Keratinocyte (primary cell): ENCODE measurements at regions not wholly inside any gene's neighbourhood (a gene's known extent, or its start where the extent isn't known, plus 50 kb on each side); places are given as distances from the start of the nearest gene placed in this dataset.
A peak's percentile ranks its signal among the peaks of the same experiment; 100 is the strongest.

Experiments
- DNase-seq: peaks from one replicate; pipeline ENCODE4 v3.0.0-alpha.2; 2011; ENCODE audit warnings: low read depth, missing footprints, low spot score
- FAIRE-seq: peaks from 2 replicates; lab custom pipeline; 2011; peaks lifted over from hg19 to GRCh38; lab: Jason Lieb, UNC
- H2AFZ ChIP-seq: 2 replicates; pipeline ENCODE4 v1.6.0; 2012; ENCODE audit warnings: low read length, control low read depth, inconsistent platforms; ENCODE audit not compliant: control insufficient read depth
- H3K27ac ChIP-seq: 2 replicates; pipeline ENCODE4 v1.5.1; 2011; ENCODE audit warnings: low read length; ENCODE audit not compliant: control insufficient read depth, insufficient read depth
- H3K27me3 ChIP-seq: 3 replicates; pipeline ENCODE4 v1.6.0; 2011; ENCODE audit warnings: low read length; ENCODE audit not compliant: control insufficient read depth, insufficient read depth; ENCODE audit errors: extremely low read depth
- H3K36me3 ChIP-seq, 2 experiments: 2 replicates in 1 of 2; 3 replicates in 1 of 2; pipeline ENCODE4 v1.5.1; 2011; ENCODE audit warnings: low read length in 2 of 2, mild to moderate bottlenecking in 1 of 2; ENCODE audit not compliant: control insufficient read depth in 2 of 2, insufficient read depth in 2 of 2; ENCODE audit errors: extremely low read depth in 1 of 2
- H3K4me1 ChIP-seq: 3 replicates; pipeline ENCODE4 v1.5.1; 2011; ENCODE audit warnings: low read length; ENCODE audit not compliant: control insufficient read depth, insufficient read depth; ENCODE audit errors: extremely low read depth
- H3K4me2 ChIP-seq: 3 replicates; pipeline ENCODE4 v1.6.0; 2011; ENCODE audit warnings: low read depth, low read length; ENCODE audit not compliant: control insufficient read depth, insufficient read depth; ENCODE audit errors: extremely low read depth
- H3K4me3 ChIP-seq, 3 experiments: fragments of 200-600 bp in 1 of 3; sonication (generic) in 1 of 3; 2 replicates in 2 of 3; 3 replicates in 1 of 3; pipeline ENCODE4 v1.5.1; 2011 to 2016; ENCODE audit warnings: low read length in 3 of 3, mild to moderate bottlenecking in 3 of 3, control low read depth in 2 of 3, inconsistent platforms in 1 of 3, low read depth in 1 of 3, mixed read lengths in 1 of 3, mixed run types in 1 of 3, moderate library complexity in 1 of 3; ENCODE audit not compliant: control insufficient read depth in 2 of 3, insufficient read depth in 2 of 3; ENCODE audit errors: extremely low read depth in 1 of 3
- H3K79me2 ChIP-seq: 2 replicates; pipeline ENCODE4 v1.6.0; 2012; ENCODE audit warnings: low read length; ENCODE audit not compliant: control insufficient read depth, insufficient read depth
- H3K9ac ChIP-seq: 3 replicates; pipeline ENCODE4 v1.6.0; 2011; ENCODE audit warnings: low read length; ENCODE audit not compliant: control insufficient read depth, insufficient read depth; ENCODE audit errors: extremely low read depth
- H3K9me1 ChIP-seq: 3 replicates; pipeline ENCODE4 v1.6.0; 2011; ENCODE audit warnings: low read length; ENCODE audit not compliant: control insufficient read depth, insufficient read depth; ENCODE audit errors: extremely low read depth
- H3K9me3 ChIP-seq: 2 replicates; pipeline ENCODE4 v1.5.1; 2012; ENCODE audit warnings: low read depth, low read length; ENCODE audit not compliant: control insufficient read depth
- H4K20me1 ChIP-seq: 3 replicates; pipeline ENCODE4 v1.6.0; 2011; ENCODE audit warnings: low read length; ENCODE audit not compliant: control insufficient read depth, insufficient read depth; ENCODE audit errors: extremely low read depth
- CTCF ChIP-seq, 3 experiments: IDR thresholded peaks in 1 of 3; conservative IDR thresholded peaks in 1 of 3; optimal IDR thresholded peaks in 1 of 3; 2 replicates in 2 of 3; 3 replicates in 1 of 3; pipeline versions ENCODE3 to v1.5.1; 2011; ENCODE audit warnings: low read length in 3 of 3, mild to moderate bottlenecking in 3 of 3, moderate library complexity in 2 of 3, control low read depth in 1 of 3, inconsistent platforms in 1 of 3; ENCODE audit not compliant: insufficient read depth in 2 of 3; ENCODE audit errors: extremely low read depth in 1 of 3
- EZH2 ChIP-seq: IDR thresholded peaks from one replicate; pipeline ENCODE4 v1.6.1; 2012; ENCODE audit warnings: inconsistent platforms, mild to moderate bottlenecking, low read length, moderate library complexity
- dilution Hi-C: fragments of 300-500 bp; cut with MboI; formaldehyde crosslinking; loops from one replicate; pipeline ENCODE4 v1.7.0; 2020; ENCODE audit warnings: low sequenced_read_pairs; ENCODE audit not compliant: extremely low pct_ligation_motif_present

GRCh38 chr2:75294362-75294761 is 95.0 kb upstream of the TACR1 start:
- no peak overlapping the region for H2AFZ ChIP-seq
- FAIRE-seq (no peak), DNase-seq (no peak)
- no peaks in the 10 kb centered on the region for H3K9me3 ChIP-seq
- peaks cover 8% of the 10 kb centered on the region for H3K4me1 ChIP-seq
- H4K20me1 ChIP-seq: no peaks in the 10 kb centered on the region
- H3K9me1 ChIP-seq: no peaks in the 10 kb centered on the region
- H3K79me2 ChIP-seq: no peaks in the 10 kb centered on the region
- H3K4me2 ChIP-seq: no peak overlapping the region
- H3K9ac ChIP-seq: no peak overlapping the region
- H3K27me3 ChIP-seq: no peaks in the 10 kb centered on the region
- H3K27ac ChIP-seq: no peak overlapping the region
- TF ChIP-seq CTCF (optimal IDR thresholded peaks at IDR 0.05 in 1 of 3, IDR thresholded peaks at IDR 0.05 in 1 of 3, conservative IDR thresholded peaks at IDR 0.05 in 1 of 3; ENCODE audit: extremely low read depth in 1 of 3, insufficient read depth in 2 of 3, low read length in 3 of 3): no peak
- TF ChIP-seq EZH2: no peak
- no peaks in the 10 kb centered on the region for H3K36me3 ChIP-seq
- dilution Hi-C loops: no loop called here
- H3K4me3 ChIP-seq: no peak overlapping the region

DNA sequence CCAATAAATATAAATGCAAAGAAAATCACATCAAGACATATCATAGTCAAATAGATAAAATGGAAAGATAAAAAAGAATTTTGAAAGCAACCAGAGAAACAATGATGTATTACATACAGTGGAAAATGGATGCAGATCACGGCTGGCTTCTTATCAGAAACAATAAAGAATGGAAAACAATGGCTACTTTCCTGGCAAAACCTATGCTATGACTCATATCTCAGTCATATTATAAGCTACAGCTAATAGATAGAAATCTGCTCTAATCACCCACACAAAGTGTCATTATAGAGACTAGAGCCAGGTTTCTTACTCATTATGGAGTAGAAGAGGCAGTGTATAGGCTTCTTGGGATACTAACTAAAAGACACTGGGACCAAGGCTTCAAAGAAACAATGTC is 93.5 kb upstream of the TACR1 start:
- Histone ChIP-seq H3K27me3 (no peaks in the 10 kb centered on the region), H2AFZ (no peak overlapping the region), H3K4me3 (no peak overlapping the region), H4K20me1 (no peaks in the 10 kb centered on the region), H3K9ac (no peak overlapping the region), H3K9me3 (no peaks in the 10 kb centered on the region), H3K4me1 (peaks cover 8% of the 10 kb centered on the region), H3K36me3 (no peaks in the 10 kb centered on the region), H3K9me1 (no peaks in the 10 kb centered on the region), H3K27ac (no peak overlapping the region), H3K4me2 (no peak overlapping the region), H3K79me2 (no peaks in the 10 kb centered on the region)
- dilution Hi-C loops: no loop called here
- FAIRE-seq: peak; percentile 87
- peak; percentile 28 for DNase-seq
- no peak for TF ChIP-seq EZH2
- no peak for TF ChIP-seq CTCF (optimal IDR thresholded peaks at IDR 0.05 in 1 of 3, IDR thresholded peaks at IDR 0.05 in 1 of 3, conservative IDR thresholded peaks at IDR 0.05 in 1 of 3; ENCODE audit: extremely low read depth in 1 of 3, insufficient read depth in 2 of 3, low read length in 3 of 3)
